ENCODE measurements at regions not wholly inside any gene's neighbourhood (a gene's known extent, or its start where the extent isn't known, plus 50 kb on each side); places are given as distances from the start of the nearest gene placed in this dataset.

DNA sequence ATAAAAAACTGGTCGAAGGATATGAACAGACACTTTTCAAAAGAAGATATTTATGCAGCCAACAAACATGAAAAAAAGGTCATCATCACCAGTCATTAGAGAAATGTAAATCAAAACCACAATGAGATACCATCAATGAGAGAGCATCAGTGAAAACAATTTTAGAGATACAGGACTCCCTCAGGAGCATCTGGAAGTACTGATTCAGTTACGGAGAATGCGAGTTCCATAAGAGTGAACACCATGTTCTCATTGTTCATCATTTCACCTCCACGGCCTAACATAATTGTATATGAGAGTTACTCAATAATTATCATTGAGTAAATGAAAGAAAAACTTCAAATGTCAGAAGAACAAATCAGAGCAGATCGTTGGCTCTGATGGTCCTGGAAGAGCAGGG lies 140.9 kb upstream of the TANK start:
- TF ChIP-seq, protein P1, sequence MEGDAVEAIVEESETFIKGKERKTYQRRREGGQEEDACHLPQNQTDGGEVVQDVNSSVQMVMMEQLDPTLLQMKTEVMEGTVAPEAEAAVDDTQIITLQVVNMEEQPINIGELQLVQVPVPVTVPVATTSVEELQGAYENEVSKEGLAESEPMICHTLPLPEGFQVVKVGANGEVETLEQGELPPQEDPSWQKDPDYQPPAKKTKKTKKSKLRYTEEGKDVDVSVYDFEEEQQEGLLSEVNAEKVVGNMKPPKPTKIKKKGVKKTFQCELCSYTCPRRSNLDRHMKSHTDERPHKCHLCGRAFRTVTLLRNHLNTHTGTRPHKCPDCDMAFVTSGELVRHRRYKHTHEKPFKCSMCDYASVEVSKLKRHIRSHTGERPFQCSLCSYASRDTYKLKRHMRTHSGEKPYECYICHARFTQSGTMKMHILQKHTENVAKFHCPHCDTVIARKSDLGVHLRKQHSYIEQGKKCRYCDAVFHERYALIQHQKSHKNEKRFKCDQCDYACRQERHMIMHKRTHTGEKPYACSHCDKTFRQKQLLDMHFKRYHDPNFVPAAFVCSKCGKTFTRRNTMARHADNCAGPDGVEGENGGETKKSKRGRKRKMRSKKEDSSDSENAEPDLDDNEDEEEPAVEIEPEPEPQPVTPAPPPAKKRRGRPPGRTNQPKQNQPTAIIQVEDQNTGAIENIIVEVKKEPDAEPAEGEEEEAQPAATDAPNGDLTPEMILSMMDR (IDR thresholded peaks at IDR 0.05) = no peak
- TF ChIP-seq NFIC (IDR thresholded peaks at IDR 0.05; ENCODE audit: borderline replicate concordance) (no peak), EP300 (IDR thresholded peaks at IDR 0.05; ENCODE audit: borderline replicate concordance in 1 of 2, low read depth in 1 of 2, low read length in 1 of 2) (no peak), MEF2A (IDR thresholded peaks at IDR 0.05; ENCODE audit: borderline replicate concordance, low read depth) (no peak), TAF1 (IDR thresholded peaks at IDR 0.05; ENCODE audit: borderline replicate concordance, low read depth, low read length) (no peak), SMC3 (IDR thresholded peaks at IDR 0.05; ENCODE audit: low read depth, low read length) (no peak)

Data from SK-N-SH (cell line).